ENCODE measurements at regions not wholly inside any gene's neighbourhood (a gene's known extent, or its start where the extent isn't known, plus 50 kb on each side); places are given as distances from the start of the nearest gene placed in this dataset.

GRCh38 chr2:104047516-104047915 is 806.4 kb upstream of the POU3F3 start:
- TF ChIP-seq POLR2A (IDR thresholded peaks at IDR 0.05) = no peak
- TF ChIP-seq, protein P1, sequence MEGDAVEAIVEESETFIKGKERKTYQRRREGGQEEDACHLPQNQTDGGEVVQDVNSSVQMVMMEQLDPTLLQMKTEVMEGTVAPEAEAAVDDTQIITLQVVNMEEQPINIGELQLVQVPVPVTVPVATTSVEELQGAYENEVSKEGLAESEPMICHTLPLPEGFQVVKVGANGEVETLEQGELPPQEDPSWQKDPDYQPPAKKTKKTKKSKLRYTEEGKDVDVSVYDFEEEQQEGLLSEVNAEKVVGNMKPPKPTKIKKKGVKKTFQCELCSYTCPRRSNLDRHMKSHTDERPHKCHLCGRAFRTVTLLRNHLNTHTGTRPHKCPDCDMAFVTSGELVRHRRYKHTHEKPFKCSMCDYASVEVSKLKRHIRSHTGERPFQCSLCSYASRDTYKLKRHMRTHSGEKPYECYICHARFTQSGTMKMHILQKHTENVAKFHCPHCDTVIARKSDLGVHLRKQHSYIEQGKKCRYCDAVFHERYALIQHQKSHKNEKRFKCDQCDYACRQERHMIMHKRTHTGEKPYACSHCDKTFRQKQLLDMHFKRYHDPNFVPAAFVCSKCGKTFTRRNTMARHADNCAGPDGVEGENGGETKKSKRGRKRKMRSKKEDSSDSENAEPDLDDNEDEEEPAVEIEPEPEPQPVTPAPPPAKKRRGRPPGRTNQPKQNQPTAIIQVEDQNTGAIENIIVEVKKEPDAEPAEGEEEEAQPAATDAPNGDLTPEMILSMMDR (IDR thresholded peaks at IDR 0.05) = no peak

All from lower leg skin (tissue), 3 donors.